Prostate gland (tissue), 2 donors: ENCODE measurements at regions not wholly inside any gene's neighbourhood (a gene's known extent, or its start where the extent isn't known, plus 50 kb on each side); places are given as distances from the start of the nearest gene placed in this dataset.

Experiments
- CTCF ChIP-seq, 4 experiments: fragments of 200-600 bp in 2 of 4; fragments of 450-650 bp in 2 of 4; sonication (generic) in 2 of 4; IDR thresholded peaks; 1 replicate in 3 of 4; 2 replicates in 1 of 4; pipeline ENCODE4 v1.5.1; 2016 to 2019; ENCODE audit warnings: antibody characterized with exemption in 4 of 4, mild to moderate bottlenecking in 2 of 4, moderate library complexity in 2 of 4
- POLR2A ChIP-seq: fragments of 450-650 bp; IDR thresholded peaks from one replicate; pipeline ENCODE4 v1.6.1; 2016; ENCODE audit warnings: antibody characterized with exemption, mild to moderate bottlenecking

DNA sequence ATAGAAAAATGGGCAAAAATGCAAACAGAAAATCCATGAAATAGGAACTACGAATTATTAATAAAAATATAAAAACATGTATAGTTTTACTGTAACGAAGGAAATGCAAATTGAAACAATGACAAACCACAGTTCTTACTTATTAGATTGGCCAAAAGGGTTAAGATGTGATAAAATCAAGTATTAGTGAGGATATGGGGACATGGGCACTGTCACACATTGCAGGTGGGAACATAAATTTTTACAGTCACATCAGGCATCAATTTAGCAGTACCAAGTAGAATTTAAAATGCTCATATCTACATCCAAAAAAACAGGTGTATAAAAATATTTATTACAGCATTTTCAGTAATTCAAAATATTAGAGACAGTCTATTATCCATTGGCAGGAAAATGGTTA is 353.2 kb upstream of the API5 start:
- TF ChIP-seq CTCF (IDR thresholded peaks at IDR 0.05) (no peak), POLR2A (no peak)
